ENCODE measurements at regions not wholly inside any gene's neighbourhood (a gene's known extent, or its start where the extent isn't known, plus 50 kb on each side); places are given as distances from the start of the nearest gene placed in this dataset.

DNA sequence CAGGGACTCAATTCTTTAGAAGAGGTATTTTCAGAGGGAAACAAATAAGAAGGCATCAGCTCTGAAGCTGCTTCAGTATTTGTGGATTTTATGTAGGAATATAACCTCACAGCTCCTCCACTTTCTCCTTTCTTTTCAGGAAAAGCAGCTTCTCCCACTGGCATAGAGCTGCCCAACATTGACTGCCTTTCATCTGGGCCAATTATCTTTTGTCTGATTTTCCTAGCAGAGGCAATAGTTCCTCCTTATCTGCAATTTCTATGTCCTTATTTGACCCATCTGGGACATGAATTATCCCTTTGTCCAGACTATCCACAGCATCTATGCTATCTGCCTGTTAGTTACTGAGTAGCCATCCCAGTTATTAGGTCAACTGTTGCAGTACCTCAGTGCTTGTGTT lies 1671.2 kb upstream of the ACO1 start:
- intact Hi-C loops (cut with DNase I): no loop called here
- Histone ChIP-seq H3K4me1 (no peaks in the 10 kb centered on the region), H3K36me3 (no peaks in the 10 kb centered on the region), H3K27me3 (no peaks in the 10 kb centered on the region), H3K9me3 (no peaks in the 10 kb centered on the region), H3K4me3 (no peak overlapping the region), H3K27ac (no peak overlapping the region)
- no peak for DNase-seq (ENCODE audit: low spot score in 2 of 2)
- TF ChIP-seq, protein P1, sequence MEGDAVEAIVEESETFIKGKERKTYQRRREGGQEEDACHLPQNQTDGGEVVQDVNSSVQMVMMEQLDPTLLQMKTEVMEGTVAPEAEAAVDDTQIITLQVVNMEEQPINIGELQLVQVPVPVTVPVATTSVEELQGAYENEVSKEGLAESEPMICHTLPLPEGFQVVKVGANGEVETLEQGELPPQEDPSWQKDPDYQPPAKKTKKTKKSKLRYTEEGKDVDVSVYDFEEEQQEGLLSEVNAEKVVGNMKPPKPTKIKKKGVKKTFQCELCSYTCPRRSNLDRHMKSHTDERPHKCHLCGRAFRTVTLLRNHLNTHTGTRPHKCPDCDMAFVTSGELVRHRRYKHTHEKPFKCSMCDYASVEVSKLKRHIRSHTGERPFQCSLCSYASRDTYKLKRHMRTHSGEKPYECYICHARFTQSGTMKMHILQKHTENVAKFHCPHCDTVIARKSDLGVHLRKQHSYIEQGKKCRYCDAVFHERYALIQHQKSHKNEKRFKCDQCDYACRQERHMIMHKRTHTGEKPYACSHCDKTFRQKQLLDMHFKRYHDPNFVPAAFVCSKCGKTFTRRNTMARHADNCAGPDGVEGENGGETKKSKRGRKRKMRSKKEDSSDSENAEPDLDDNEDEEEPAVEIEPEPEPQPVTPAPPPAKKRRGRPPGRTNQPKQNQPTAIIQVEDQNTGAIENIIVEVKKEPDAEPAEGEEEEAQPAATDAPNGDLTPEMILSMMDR (IDR thresholded peaks at IDR 0.05): no peak

DNA sequence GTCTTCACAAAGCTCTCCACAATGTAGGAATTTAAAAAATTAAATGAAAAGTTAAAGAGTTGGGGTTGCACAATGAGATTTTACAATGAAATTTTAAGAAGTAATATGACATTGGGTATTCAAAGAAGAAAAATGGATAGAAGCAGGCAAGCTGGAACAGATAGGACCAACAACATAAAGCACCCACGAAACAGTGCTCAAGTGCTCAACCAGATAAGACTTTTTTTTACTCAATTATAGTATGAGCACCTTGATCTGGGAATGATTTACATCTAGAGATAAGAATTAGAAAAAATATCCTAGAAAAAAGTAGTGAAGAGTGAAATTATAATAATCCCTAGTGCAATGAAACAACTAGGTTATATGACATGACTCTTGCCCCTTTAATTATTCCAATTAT lies 1670.1 kb upstream of the ACO1 start:
- no peak for DNase-seq (ENCODE audit: low spot score in 2 of 2)
- no peaks in the 10 kb centered on the region for H3K4me1 ChIP-seq
- H3K36me3 ChIP-seq: no peaks in the 10 kb centered on the region
- no peak overlapping the region for H3K4me3 ChIP-seq
- H3K27me3 ChIP-seq: no peaks in the 10 kb centered on the region
- TF ChIP-seq, protein P1 (IDR thresholded peaks at IDR 0.05): no peak
- H3K27ac ChIP-seq: no peak overlapping the region
- intact Hi-C loops (cut with DNase I): no loop called here
- H3K9me3 ChIP-seq: no peaks in the 10 kb centered on the region

DNA sequence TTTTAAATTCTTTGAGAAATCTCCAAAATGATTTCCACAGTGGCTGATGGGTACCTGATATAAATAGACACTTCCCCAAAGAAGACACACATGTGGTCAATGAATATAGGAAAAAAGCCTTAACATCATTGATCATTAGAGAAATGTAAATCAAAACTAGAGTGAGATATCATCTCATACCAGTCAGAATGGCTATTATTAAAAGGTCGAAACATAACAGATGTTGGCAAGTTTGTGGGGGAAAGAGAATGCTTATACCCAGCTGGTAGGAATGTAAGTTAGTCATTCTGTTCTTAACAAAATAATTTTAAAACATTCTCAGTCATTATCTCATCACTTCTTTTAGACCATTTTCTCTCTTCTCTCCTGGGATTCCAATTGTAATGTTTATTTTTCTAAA lies 1666.0 kb upstream of the ACO1 start:
- no peaks in the 10 kb centered on the region for H3K9me3 ChIP-seq
- no peaks in the 10 kb centered on the region for H3K27me3 ChIP-seq
- no peak for DNase-seq (ENCODE audit: low spot score in 2 of 2)
- TF ChIP-seq, protein P1 (IDR thresholded peaks at IDR 0.05): no peak
- no peak overlapping the region for H3K4me3 ChIP-seq
- no peak overlapping the region for H3K27ac ChIP-seq
- no peaks in the 10 kb centered on the region for H3K4me1 ChIP-seq
- no peaks in the 10 kb centered on the region for H3K36me3 ChIP-seq
- intact Hi-C loops (cut with DNase I): no loop called here

DNA sequence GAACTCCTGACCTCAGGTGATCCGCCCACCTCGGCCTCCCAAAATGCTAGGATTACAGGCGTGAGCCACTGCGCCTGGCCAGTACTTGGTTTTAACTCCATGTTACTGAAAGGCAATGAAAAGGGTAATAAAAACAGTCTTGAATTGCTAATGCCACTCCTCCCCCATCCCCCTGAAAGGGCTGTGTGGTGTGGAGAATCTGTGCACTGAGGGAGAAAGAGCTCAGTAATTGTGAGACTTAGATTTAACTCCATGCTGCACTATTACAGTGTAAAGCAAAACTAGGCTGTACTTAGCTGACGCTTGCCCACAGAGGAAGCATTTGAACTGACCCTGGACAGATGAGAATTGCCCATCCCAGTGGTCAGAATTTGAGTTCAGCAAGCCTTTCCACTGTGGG lies 1662.4 kb upstream of the ACO1 start:
- H3K27me3 ChIP-seq: no peaks in the 10 kb centered on the region
- intact Hi-C loops (cut with DNase I): no loop called here
- no peak for DNase-seq (ENCODE audit: low spot score in 2 of 2)
- H3K27ac ChIP-seq: no peak overlapping the region
- H3K4me1 ChIP-seq: no peaks in the 10 kb centered on the region
- H3K4me3 ChIP-seq: no peak overlapping the region
- TF ChIP-seq, protein P1 (IDR thresholded peaks at IDR 0.05): no peak
- H3K9me3 ChIP-seq: no peaks in the 10 kb centered on the region
- H3K36me3 ChIP-seq: no peaks in the 10 kb centered on the region

DNA sequence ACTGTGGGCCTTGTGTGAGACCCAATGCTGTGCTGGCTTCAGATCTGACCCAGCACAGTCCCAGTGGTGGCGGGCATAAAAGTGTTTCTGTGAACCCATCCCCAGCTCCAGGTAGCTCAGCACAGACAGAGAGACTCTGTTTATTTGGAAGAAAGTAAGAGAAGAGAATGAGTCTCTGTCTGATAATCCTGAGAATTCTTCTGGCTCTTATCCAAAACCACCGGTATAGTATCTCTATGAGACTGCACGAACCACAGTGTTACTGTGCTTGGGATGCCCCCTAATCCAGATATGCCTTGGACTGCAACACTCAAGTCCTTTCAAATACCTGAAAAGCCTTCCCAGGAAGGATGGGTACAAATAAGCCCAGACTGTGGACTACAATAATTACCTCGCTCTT lies 1660.8 kb upstream of the ACO1 start:
- no peaks in the 10 kb centered on the region for H3K27me3 ChIP-seq
- no peaks in the 10 kb centered on the region for H3K36me3 ChIP-seq
- H3K9me3 ChIP-seq: no peaks in the 10 kb centered on the region
- H3K4me3 ChIP-seq: no peak overlapping the region
- intact Hi-C loops (cut with DNase I): no loop called here
- no peaks in the 10 kb centered on the region for H3K4me1 ChIP-seq
- TF ChIP-seq, protein P1 (IDR thresholded peaks at IDR 0.05): no peak
- no peak overlapping the region for H3K27ac ChIP-seq
- DNase-seq (ENCODE audit: low spot score in 2 of 2): no peak

DNA sequence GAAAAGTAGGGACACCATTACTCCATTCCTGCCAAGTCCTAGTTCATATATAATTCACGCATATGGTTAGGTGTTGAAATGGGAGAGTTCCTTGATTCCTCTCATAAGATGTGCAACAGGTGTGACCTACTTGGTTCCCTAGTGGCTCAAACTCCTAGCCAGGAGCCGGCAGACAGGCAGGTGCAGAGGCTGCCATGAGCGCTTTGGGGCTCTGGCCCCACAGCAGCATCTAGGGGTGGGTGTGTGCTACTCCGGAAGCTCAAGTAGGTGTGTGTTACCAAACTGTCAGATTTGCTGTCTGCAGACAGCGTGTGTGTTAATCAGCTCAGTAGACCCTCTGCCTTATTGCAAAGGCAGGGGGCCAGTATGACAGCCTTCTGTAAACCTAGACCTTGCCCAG lies 1652.4 kb upstream of the ACO1 start:
- no peak overlapping the region for H3K4me3 ChIP-seq
- no peaks in the 10 kb centered on the region for H3K27me3 ChIP-seq
- no peaks in the 10 kb centered on the region for H3K36me3 ChIP-seq
- TF ChIP-seq, protein P1 (IDR thresholded peaks at IDR 0.05): no peak
- no peaks in the 10 kb centered on the region for H3K9me3 ChIP-seq
- no peaks in the 10 kb centered on the region for H3K4me1 ChIP-seq
- intact Hi-C loops (cut with DNase I): no loop called here
- DNase-seq (ENCODE audit: low spot score in 2 of 2): no peak
- H3K27ac ChIP-seq: no peak overlapping the region

Data from ascending aorta (tissue), 2 donors.